Mucosa of rectum (tissue), 2 donors: ENCODE measurements at regions not wholly inside any gene's neighbourhood (a gene's known extent, or its start where the extent isn't known, plus 50 kb on each side); places are given as distances from the start of the nearest gene placed in this dataset.
"Not testable (repeated sequence)": the region's sequence is repeated elsewhere in the genome, so short reads cannot be mapped to it uniquely, and the experiment has no call there.

Experiments
- H3K27ac ChIP-seq, 2 donors: one replicate each; pipeline ENCODE4 v1.7.0; 2013; ENCODE audit warnings: inconsistent platforms in 2 of 2, low read depth in 2 of 2, low read length in 2 of 2
- H3K27me3 ChIP-seq, 2 donors: one replicate each; pipeline ENCODE4 v1.7.0; 2013; ENCODE audit warnings: low read length in 2 of 2; ENCODE audit not compliant: control insufficient read depth in 2 of 2, insufficient read depth in 2 of 2
- H3K36me3 ChIP-seq, 2 donors: one replicate each; pipeline ENCODE4 v1.7.0; 2013; ENCODE audit warnings: low read length in 2 of 2; ENCODE audit not compliant: control insufficient read depth in 2 of 2, insufficient read depth in 2 of 2
- H3K4me1 ChIP-seq, 2 donors: one replicate each; pipeline ENCODE4 v1.7.0; 2013; ENCODE audit warnings: low read length in 2 of 2, mild to moderate bottlenecking in 1 of 2; ENCODE audit not compliant: control insufficient read depth in 2 of 2, insufficient read depth in 2 of 2
- H3K4me3 ChIP-seq, 2 donors: one replicate each; pipeline ENCODE4 v1.7.0; 2013; ENCODE audit warnings: low read length in 2 of 2
- H3K9ac ChIP-seq, 2 donors: one replicate each; pipeline ENCODE4 v1.7.0; 2013; ENCODE audit warnings: low read length in 2 of 2, low read depth in 1 of 2, mild to moderate bottlenecking in 1 of 2
- H3K9me3 ChIP-seq, 2 donors: one replicate each; pipeline ENCODE4 v1.7.0; 2013; ENCODE audit warnings: low read length in 2 of 2; ENCODE audit not compliant: control insufficient read depth in 2 of 2
- donor health status: healthy.
- donor health status: Normal muscosa, but diverticular disease.

DNA sequence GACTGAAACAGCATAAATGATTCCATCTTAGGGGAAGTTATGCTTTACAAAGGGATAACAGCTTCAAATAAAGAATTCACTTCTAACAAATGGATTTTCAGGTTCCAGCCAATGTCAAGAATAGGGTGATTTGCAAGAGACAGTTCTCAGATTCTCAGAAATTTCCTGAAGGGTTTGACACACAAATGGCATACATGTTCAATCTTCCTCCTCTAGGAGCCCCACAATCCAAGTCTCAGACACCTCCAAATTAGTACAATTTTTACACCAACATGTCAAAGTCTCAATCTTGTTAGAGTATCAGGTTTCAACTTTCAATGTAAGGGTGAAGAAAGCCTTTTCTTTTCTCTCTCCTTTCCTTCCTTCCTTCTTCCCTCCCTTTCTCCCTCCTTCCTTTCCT, 996.6 kb downstream of the TLE1 start:
- Histone ChIP-seq H3K9me3 (no peaks in the 10 kb centered on the region), H3K27ac (no peak overlapping the region), H3K4me1 (no peaks in the 10 kb centered on the region), H3K4me3 (no peak overlapping the region), H3K9ac (no peak overlapping the region), H3K27me3 (no peaks in the 10 kb centered on the region), H3K36me3 (no peaks in the 10 kb centered on the region)

DNA sequence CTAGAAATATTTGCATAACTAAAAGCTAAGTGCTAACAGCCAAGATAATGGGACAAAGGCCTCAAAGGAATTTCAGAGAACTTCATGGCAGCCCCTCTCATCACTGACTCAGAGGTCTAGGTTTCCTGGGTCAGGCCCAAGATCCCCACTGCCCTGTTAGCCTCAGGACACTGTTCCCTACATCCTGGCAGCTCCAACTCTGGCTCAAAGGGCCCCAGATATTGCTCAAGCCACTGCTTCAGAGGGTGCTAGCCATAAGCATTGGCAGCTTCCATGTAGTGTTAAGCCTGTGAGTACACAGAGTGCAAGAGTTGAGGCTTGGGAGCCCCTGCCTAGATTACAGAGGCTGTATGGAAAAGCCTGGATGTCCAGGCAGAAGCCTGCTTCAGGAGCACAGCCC, 998.1 kb downstream of the TLE1 start:
- Histone ChIP-seq H3K4me3 (no peak overlapping the region), H3K4me1 (no peaks in the 10 kb centered on the region), H3K27me3 (no peaks in the 10 kb centered on the region), H3K9me3 (no peaks in the 10 kb centered on the region), H3K9ac (no peak overlapping the region), H3K27ac (no peak overlapping the region), H3K36me3 (no peaks in the 10 kb centered on the region)

DNA sequence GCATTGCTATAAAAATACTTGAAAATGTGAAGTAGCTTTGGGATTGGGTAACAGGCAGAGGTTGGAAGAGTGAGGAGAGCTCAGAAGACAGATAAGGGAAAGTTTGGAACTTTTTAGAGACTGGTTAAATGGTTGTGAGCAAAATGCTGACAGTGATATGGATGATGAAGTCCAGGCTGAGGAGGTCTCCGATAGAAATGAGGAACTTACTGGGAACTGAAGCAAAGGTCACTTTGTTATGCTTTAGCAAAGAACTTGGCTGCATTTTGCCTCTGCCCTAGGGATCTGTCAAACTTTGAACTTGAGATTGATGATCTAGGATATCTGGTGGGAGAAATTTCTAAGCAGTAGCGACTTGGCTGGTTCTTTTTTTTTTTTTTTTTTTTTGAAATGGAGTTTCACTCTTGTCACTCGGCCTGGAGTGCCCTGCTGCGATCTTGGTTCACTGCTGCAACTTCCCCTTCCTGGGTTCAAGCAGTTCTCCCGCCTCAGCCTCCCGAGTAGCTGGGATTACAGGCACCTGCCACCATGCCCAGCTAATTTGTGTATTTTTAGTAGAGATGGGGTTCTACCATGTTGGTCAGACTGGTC, 998.9 kb downstream of the TLE1 start:
- no peaks in the 10 kb centered on the region for H3K27me3 ChIP-seq
- no peaks in the 10 kb centered on the region for H3K9me3 ChIP-seq
- no peak overlapping the region for H3K27ac ChIP-seq
- no peaks in the 10 kb centered on the region for H3K36me3 ChIP-seq
- no peak overlapping the region for H3K4me3 ChIP-seq
- H3K4me1 ChIP-seq: no peaks in the 10 kb centered on the region
- H3K9ac ChIP-seq: no peak overlapping the region

DNA sequence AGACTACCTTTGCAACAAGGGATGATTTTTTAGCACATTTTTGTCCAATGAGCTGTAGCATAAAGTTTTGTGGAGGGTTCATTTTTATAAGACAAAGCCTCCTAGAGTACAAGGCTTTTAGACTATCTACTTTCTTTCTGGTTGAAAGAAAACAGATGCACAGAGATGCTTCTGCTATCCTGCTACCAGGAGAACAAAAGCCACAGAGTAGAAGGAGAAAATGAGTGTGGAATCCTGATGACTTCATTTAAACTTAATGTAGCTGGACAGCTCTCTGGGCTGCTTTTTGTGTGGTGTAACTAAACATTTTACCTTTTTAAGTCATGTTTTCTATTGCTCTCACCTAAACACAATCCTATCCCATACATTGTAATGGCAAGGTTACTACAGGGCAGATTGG, 1009.4 kb downstream of the TLE1 start:
- Histone ChIP-seq H3K9me3 (no peaks in the 10 kb centered on the region), H3K4me1 (no peaks in the 10 kb centered on the region), H3K36me3 (no peaks in the 10 kb centered on the region), H3K4me3 (no peak overlapping the region), H3K27ac (no peak overlapping the region), H3K9ac (no peak overlapping the region), H3K27me3 (no peaks in the 10 kb centered on the region)

DNA sequence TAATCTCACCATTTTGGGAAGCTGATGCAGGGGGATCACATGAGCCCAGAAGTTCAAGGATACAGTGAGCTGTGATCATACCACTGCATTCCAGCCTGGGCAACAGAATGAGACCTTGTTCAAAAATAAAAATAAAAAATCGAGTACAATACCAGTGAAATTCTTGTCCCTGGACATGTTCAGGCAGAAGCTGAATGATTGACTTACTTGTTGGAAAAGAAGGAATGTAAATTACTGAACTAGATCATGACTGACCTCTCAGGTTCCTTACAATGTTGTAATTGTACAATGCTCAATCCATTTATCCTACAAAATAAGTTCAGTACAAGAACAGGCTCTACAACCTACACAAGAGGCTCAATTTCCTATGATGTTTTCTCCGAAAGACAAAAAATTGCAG, 1010.4 kb downstream of the TLE1 start:
- Histone ChIP-seq H3K4me3 (no peak overlapping the region), H3K9ac (no peak overlapping the region), H3K27me3 (no peaks in the 10 kb centered on the region), H3K36me3 (no peaks in the 10 kb centered on the region), H3K4me1 (no peaks in the 10 kb centered on the region), H3K9me3 (no peaks in the 10 kb centered on the region), H3K27ac (no peak overlapping the region)

DNA sequence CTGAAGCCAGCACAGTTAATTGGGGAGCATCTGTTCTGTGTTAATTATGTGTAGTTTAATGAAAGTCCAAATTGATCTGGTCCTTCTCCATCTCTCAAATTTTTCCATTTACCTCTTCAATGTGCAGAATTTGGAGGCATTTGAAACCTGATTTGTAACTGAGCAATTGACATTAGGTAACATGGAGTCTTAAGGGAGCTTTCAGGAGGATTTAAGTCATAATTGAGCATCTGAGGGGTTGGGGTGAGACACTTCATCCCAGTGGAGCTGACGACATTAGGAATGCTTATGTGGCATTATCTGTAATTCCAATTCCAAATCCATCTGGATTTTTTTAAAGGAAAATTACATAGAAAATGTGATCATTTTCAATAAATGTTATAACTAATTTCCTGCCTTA, 1015.9 kb downstream of the TLE1 start:
- peaks cover 4 to 6% of the 10 kb centered on the region in 2 donors for H3K9me3 ChIP-seq
- no peaks in the 10 kb centered on the region for H3K27me3 ChIP-seq
- H3K4me1 ChIP-seq: no peaks in the 10 kb centered on the region
- no peak overlapping the region for H3K9ac ChIP-seq
- H3K27ac ChIP-seq: no peak overlapping the region
- no peaks in the 10 kb centered on the region for H3K36me3 ChIP-seq
- no peak overlapping the region for H3K4me3 ChIP-seq

DNA sequence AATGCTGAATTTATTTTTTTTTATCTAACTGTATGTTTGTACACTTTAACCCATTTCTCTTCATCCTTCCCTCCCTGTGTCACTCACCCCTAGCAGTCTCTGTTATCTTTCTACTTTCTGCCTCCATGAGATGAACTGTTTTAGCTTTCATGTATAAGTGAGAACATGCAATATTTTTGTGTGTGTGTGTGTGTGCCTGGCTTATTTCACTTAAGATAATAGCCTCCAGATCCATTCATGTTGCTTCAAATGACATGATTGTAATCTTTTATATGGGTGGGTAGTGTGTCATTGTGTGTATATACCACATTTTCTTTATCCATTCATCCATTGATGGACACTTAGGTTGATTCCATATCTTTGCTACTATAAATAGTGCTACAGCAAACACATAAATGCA, 1023.9 kb downstream of the TLE1 start:
- H3K27me3 ChIP-seq: no peaks in the 10 kb centered on the region
- H3K27ac ChIP-seq: no peak overlapping the region
- H3K9ac ChIP-seq: no peak overlapping the region
- H3K36me3 ChIP-seq: no peaks in the 10 kb centered on the region
- H3K4me3 ChIP-seq: no peak overlapping the region
- H3K4me1 ChIP-seq: no peaks in the 10 kb centered on the region
- peaks cover 3 to 4% of the 10 kb centered on the region in 2 donors for H3K9me3 ChIP-seq

DNA sequence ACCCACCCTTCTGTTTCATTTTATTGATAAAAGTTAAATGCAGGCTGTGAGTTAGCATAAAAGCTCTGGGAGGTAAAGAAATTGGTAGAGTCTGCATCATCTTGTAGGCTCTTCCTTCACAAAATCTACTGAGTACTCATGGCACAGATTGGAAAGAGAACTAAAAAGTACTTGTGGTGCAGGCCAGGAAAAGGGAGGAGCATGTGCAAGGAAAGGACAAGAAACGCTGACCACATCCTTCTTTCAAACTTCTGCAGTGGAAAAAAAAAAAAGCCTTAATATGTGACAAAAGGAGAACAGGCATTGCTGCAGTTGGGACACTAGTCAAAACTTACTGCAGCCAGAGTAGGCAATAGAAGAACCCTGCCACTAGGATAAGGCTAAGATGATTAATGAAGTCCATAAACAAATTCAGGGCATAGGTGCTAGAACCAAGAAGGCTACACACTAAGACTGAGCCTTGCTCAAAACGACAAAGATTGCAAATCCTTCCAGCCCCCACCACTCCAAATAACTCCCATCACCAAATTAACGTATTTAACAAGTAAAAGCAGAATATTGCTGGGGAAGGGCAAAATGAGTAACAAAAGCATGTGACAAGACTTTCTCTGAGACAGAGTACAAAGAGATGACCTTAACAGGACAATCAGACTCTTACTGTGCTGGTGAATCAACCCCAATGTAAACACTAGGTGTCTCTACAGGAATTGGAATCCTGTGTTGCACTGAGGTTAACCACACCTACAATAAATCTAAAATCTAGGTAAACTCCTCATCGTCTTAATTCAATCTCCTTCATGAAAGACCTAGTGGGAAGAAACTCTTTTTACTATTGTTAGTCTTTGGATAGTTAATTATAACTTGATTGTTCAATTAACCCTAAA, 1024.8 kb downstream of the TLE1 start:
- H3K27ac ChIP-seq: no peak overlapping the region
- H3K27me3 ChIP-seq: no peaks in the 10 kb centered on the region
- H3K9ac ChIP-seq: no peak overlapping the region
- H3K9me3 ChIP-seq: no peaks in the 10 kb centered on the region
- H3K4me1 ChIP-seq: no peaks in the 10 kb centered on the region
- no peaks in the 10 kb centered on the region for H3K36me3 ChIP-seq
- no peak overlapping the region for H3K4me3 ChIP-seq

DNA sequence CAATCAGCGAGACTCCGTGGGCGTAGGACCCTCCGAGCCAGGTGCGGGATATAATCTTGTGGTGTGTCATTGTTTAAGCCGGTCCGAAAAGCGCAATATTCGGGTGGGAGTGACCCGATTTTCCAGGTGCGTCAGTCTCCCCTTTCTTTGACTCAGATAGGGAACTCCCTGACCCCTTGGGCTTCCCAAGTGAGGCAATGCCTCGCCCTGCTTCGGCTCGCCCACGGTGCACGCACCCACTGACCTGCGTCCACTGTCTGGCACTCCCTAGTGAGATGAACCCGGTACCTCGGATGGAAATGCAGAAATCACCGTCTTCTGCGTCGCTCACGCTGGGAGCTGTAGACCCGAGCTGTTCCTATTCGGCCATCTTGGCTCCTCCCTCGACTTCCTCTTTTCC, 1029.6 kb downstream of the TLE1 start:
- H3K36me3 ChIP-seq, H3K9me3 ChIP-seq, H3K27ac ChIP-seq, H3K27me3 ChIP-seq, H3K9ac ChIP-seq, H3K4me3 ChIP-seq, H3K4me1 ChIP-seq: not testable (repeated sequence)

DNA sequence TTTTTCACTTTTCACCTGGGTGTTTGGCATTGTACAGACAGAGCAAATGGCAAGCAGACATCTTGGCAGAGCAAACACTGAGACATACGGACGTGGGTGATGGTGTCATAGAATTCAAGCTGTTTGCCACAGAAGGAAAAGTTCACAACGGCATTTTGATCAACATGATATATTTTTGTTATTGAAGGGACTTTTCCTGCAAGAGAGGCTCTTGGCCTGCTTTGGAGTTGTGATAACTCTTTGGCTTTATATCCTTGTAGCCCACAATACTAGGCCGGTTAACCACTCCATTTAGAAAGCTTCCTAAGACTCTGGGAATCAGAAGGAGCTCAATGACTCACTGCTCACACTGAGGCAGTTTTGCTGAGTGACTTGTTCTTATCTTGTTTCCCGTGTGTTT, 1038.3 kb downstream of the TLE1 start:
- no peaks in the 10 kb centered on the region for H3K36me3 ChIP-seq
- no peaks in the 10 kb centered on the region for H3K27me3 ChIP-seq
- H3K9ac ChIP-seq: no peak overlapping the region
- H3K4me3 ChIP-seq: no peak overlapping the region
- H3K9me3 ChIP-seq: no peaks in the 10 kb centered on the region
- no peak overlapping the region for H3K27ac ChIP-seq
- no peaks in the 10 kb centered on the region for H3K4me1 ChIP-seq
